GM19043 (cell line): ENCODE measurements at regions not wholly inside any gene's neighbourhood (a gene's known extent, or its start where the extent isn't known, plus 50 kb on each side); places are given as distances from the start of the nearest gene placed in this dataset.
"Not testable (repeated sequence)": the region's sequence is repeated elsewhere in the genome, so short reads cannot be mapped to it uniquely, and the experiment has no call there.

ENCODE experiments used
- ATAC-seq: cut with Tn5 transposase; IDR thresholded peaks from one replicate; pipeline ENCODE4 v1.9.1; 2021; ENCODE audit warnings: low read depth; ENCODE audit not compliant: unreplicated experiment

DNA sequence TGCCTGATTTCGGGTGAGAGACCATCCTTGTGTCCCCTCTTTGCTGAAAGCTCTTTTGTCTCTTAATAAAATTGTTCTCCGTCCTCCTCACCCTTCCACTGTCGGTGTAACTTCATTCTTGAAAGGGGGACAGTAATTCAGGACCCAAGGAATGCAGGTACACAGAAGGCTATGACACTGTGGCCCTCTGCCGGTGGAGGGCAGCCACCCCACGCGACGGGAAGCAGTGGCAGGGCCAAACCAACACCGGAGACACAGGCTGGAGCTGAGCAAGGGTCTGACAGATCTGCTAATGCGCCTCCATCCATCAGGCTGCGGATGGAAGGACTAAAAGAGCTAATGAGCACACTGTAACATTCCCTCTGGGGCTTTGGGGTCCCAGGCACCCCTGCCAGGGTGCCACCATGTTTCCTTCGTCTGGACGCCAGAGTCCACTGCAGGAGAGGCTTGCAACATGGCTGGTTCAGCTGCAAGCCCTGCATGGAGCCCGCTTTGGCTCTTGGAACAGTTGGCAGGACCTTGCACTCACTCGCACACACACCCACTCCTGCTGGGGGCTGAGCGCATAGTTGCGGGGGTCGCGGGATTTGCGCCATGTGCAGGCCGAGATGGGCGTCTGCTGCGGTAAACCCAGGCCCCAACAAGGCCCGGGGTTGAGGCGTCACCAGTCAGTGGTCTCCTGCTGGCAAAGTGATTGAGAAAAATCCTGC lies 544.1 kb upstream of the CDH7 start:
- no peak for ATAC-seq

DNA sequence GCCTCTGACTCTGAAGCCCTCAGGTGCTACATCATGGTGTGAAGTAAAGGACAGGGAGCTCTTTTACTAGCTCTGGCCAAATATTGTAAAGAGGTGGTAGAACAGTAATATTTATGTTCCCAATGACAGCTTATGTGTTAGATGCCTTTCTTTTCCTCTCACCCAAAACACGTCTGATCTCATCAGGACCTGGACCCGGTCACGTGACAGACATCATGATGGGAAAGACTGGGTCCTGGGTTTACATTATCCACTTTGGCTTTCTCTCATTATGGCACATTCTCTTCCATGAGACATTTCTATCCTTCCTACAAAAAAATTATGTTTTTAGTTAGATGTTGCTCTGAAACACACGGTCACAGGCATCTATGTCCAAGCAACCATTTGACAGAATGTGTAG lies 548.7 kb upstream of the CDH7 start:
- ATAC-seq, result no peak

DNA sequence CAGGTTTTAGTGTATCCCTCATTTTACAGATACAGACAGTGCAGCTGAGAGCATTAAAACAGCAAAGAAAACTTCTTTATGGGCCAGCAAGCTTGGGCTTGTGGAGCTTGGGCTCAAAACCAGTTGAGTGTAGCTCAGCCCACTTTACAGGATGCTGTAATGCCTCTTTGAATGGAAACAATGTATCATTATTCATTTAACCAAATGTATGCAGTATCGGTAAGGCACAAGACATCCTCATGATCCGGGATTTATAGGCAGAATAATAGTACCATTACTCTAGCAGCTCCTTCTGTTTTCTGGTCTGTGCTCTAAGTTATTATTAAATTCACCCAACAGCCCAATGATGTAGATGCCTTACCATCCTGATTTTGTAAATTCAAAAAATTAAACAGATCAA lies 575.1 kb upstream of the CDH7 start:
- no peak for ATAC-seq

DNA sequence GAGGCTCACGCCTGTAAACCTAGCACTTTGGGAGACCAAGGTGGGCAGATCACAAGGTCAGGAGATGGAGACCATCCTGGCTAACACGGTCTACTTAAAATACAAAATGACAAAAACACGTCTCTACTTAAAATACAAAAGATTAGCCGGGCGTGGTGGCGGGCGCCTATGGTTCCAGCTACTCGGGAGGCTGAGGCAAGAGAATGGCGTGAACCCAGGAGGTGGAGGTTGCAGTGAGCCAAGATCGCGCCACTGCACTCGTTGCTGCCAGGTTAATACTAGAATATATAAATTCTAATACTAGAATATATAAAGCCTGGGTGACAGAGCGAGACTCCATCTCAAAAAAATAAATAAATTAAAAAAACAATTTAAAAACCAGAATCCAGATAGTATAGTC lies 588.7 kb upstream of the CDH7 start:
- not testable (repeated sequence) for ATAC-seq

DNA sequence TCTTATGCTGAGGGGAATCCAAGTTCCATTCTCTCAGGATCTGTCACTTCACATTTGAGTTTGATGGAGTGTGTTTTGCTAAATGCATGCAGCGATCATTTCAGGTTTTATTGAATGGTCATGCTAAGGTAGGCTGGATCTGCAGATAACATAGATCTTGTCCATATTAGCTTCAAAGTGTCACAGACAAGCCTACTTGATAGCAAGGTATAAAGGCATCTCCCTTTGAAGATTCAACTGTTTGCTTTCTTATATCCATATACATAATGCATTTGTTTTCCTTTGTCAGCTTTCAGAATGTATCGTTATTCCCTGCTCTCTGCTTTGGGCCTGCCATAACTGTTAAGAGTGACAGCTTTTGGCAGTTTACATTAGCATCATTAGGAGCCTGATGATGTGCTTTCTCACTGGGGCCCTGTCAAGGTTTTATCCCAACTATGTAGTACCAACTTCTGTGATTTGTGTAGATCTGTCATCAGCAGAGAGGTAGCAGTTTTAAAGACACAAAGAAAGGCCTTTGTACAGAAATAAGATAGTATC lies 604.3 kb upstream of the CDH7 start:
- no peak for ATAC-seq

- no peak for ATAC-seq
Observed at GRCh38 chr18:65145312-65145711, 605.5 kb upstream of the CDH7 start.

DNA sequence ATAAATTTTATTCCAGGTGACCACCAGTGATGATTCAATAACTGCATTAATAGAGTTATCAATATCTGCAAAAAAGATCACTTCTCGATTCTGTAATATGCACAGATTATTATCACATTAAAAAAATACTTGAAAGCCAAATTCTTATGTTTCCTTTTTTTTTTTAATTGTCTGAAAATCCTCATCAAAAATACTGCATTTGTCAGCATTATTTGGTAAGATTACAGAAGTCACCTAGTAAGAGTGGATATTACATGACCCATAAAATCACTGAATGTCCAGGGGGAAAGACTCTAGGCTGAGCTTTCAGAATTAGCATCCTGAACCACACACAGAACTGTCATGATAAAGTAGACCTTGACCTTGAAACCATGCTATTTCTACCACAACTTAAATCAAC lies 617.2 kb upstream of the CDH7 start:
- ATAC-seq, result no peak

DNA sequence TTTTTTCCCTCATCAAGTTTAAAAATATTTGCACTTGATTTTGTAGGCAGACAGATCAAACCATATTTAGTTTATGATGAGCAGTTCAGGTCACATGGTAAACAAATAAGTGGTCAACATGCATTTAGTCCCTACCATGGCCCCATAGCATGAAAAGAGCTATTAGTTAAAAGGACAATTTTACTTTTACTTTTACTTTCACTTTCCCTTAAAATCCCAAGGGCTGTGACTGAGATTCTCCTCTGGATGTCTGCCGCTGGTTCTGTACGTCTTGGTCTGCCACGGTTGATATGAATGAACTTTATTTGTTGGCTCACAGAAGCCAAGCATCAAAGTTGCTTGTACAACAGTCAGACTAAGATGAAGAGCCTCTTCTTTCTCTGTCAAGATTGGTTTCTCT lies 626.2 kb upstream of the CDH7 start:
- ATAC-seq, result no peak

DNA sequence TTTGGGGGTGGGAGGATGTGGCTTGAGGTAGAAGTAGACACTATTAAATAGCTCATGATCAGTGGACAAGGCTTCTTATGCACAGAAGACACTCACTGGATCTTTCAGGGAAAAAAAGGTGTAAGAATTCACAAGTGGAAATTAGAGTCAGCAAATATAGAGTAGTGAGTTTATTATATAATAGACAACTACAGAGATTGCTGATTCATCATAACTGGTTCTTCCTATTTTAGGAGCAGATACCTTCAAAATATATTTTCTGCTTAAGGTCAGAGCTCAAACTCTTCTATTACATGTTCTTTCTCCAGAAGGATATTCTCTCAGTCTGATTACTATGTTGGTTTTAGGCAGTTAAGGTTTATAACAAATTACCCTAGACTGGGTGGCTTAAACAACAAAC lies 646.9 kb upstream of the CDH7 start:
- no peak for ATAC-seq

GRCh38 chr18:65093346-65093745 lies 657.5 kb upstream of the CDH7 start:
- no peak for ATAC-seq

GRCh38 chr18:65091744-65092329 lies 659.0 kb upstream of the CDH7 start:
- no peak for ATAC-seq

GRCh38 chr18:65082907-65083306 lies 667.9 kb upstream of the CDH7 start:
- no peak for ATAC-seq

- no peak for ATAC-seq
Observed at GRCh38 chr18:65081786-65082185, 669.0 kb upstream of the CDH7 start.

DNA sequence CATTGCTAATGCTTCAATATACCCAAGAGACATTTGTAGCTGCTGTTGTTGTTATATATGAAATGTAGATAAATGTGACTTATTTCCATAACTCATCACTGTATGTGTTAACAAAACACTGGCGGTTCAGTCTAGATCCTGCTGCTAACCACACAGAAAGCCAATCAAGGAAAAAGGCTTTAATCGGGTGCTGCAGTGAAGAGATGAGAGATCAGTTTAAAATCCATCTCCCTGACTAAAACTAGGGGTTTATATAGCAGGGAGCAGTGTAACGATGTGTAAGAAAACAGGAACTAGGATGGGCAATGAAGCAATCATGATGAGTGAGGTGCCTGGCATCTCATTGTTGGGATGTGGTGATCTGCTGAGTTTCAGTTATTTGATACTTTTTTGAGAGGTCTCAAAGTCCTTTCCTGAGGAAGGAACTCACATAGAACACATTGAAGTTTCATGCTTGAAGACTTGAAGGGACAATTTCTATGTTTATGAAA lies 677.7 kb upstream of the CDH7 start:
- no peak for ATAC-seq

- no peak for ATAC-seq
Observed at GRCh38 chr18:65057439-65058083, 693.3 kb upstream of the CDH7 start.

- no peak for ATAC-seq
Observed at GRCh38 chr18:65056575-65056974, 694.2 kb upstream of the CDH7 start.

DNA sequence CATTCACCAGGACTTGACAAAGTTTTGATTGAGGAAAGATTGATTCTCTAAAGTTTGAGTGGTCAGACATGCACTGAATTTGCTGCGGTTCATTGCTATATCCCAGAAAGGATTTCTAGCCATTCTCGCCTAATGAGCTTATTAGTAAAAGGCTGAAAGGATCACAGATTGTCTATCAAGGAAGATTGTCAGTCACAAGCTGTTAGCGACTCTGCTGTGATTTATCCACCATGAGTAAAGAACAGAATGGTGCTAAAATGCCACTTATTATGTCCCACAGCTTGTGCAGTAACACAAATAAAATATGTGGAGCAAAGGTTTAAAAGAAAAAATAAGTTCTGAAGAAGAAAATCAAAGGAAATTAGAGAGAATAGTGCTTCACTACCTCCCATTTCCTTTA lies 701.2 kb upstream of the CDH7 start:
- no peak for ATAC-seq

DNA sequence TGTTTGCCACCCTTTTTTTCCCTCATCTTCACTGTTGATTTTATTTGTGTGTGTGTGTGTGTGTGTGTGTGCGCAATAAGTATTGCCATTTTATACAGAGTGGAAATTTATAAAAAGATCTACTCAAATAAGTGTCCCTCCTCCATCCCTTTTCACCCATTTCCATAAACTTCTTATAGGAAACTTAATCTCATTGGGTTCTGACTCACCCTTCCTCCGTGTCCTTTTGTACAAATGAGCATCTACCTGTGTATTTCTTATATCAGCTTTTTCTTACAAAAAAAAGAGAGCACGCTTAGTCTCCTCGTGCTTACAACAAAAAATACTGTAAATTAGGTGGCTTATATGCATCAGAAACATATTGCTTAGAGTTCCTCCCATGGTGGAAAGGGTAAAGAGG lies 711.2 kb upstream of the CDH7 start:
- no peak for ATAC-seq

GRCh38 chr18:65035701-65036100 lies 715.1 kb upstream of the CDH7 start:
- ATAC-seq, result no peak

DNA sequence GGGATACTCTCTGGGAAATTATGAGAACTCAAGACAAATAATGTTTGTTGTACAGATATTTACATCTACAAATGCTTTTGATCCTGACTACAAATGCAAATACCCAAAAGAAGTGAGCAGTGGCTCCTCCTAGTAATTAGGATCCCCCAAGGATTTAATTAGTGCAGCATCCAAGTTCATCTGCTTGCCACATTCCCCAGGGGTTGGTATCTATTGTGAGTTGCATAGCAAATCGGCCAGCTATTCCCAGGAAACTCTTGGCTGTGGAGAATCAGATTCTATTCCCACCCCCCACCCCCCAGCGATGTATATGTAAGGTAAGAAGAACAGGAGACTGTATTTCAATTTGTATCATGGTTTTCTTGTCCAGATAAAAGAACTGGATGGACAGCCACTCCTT lies 725.1 kb upstream of the CDH7 start:
- ATAC-seq, result no peak

GRCh38 chr18:65021021-65021420 lies 729.8 kb upstream of the CDH7 start:
- ATAC-seq, result no peak

DNA sequence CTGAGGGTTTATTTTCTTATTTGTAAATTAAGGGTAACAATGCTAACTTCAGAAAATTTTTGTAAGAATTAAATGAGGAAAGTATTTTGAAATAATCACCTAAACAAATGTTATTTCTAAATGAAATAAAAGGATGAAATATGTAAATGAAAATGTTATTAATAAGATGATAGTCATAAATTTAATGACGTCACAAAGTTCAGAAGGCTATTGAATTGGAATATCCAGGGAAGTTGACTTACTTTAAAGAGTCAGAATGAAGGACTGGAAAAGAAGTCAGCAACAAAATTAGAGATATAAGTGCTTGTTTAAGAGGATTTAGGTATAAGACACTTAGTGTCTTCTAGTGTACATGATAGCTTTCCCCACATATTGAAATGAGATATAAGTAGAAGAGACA lies 732.6 kb upstream of the CDH7 start:
- no peak for ATAC-seq
